ENCODE measurements at regions not wholly inside any gene's neighbourhood (a gene's known extent, or its start where the extent isn't known, plus 50 kb on each side); places are given as distances from the start of the nearest gene placed in this dataset.

GRCh38 chr2:181152701-181153100 lies 172.3 kb downstream of the UBE2E3 start:
- no peak for DNase-seq
- Histone ChIP-seq H3K36me3 (ENCODE audit: insufficient read depth, low read length) (no peaks in the 10 kb centered on the region; the same call in 1 of the 2 replicates), H3K4me2 (ENCODE audit: low read depth, low read length, poor library complexity, severe bottlenecking) (no peak overlapping the region), H3K4me3 (ENCODE audit: low read length) (no peak overlapping the region), H3K27ac (ENCODE audit: low read length) (no peak overlapping the region), H2AFZ (ENCODE audit: low read length) (peak overlapping the region; percentile 75; the same call in 1 of the 2 replicates), H3K79me2 (ENCODE audit: low read length) (no peaks in the 10 kb centered on the region), H3K9ac (ENCODE audit: low read length) (no peak overlapping the region), H3K27me3 (ENCODE audit: low read length) (no peaks in the 10 kb centered on the region), H3K4me1 (ENCODE audit: low read length) (peaks cover 3% of the 10 kb centered on the region; the same call in 1 of the 2 replicates), H3K9me2 (replicated peaks; ENCODE audit: insufficient read depth, low read length) (no peaks in the 10 kb centered on the region), H3K9me3 (ENCODE audit: low read length) (0 out of 2 replicates have a peak, but pooled peaks cover 6% of the 10 kb centered on the region), H4K20me1 (ENCODE audit: insufficient read depth, low read depth, low read length) (no peaks in the 10 kb centered on the region)

GRCh38 chr2:181153886-181154285 lies 173.5 kb downstream of the UBE2E3 start:
- peaks cover 3% of the 10 kb centered on the region; the same call in 1 of the 2 replicates for H3K4me1 ChIP-seq (ENCODE audit: low read length)
- no peak overlapping the region for H3K4me2 ChIP-seq (ENCODE audit: low read depth, low read length, poor library complexity, severe bottlenecking)
- H3K9me2 ChIP-seq (replicated peaks; ENCODE audit: insufficient read depth, low read length): no peaks in the 10 kb centered on the region
- H3K79me2 ChIP-seq (ENCODE audit: low read length): no peaks in the 10 kb centered on the region
- no peak overlapping the region for H3K27ac ChIP-seq (ENCODE audit: low read length)
- no peaks in the 10 kb centered on the region for H3K27me3 ChIP-seq (ENCODE audit: low read length)
- no peak for DNase-seq
- no peaks in the 10 kb centered on the region; the same call in 1 of the 2 replicates for H3K36me3 ChIP-seq (ENCODE audit: insufficient read depth, low read length)
- no peak overlapping the region for H2AFZ ChIP-seq (ENCODE audit: low read length)
- H3K9me3 ChIP-seq (ENCODE audit: low read length): 0 out of 2 replicates have a peak, but pooled peaks cover 6% of the 10 kb centered on the region
- H3K4me3 ChIP-seq (ENCODE audit: low read length): no peak overlapping the region
- H4K20me1 ChIP-seq (ENCODE audit: insufficient read depth, low read depth, low read length): no peaks in the 10 kb centered on the region
- no peak overlapping the region for H3K9ac ChIP-seq (ENCODE audit: low read length)

DNA sequence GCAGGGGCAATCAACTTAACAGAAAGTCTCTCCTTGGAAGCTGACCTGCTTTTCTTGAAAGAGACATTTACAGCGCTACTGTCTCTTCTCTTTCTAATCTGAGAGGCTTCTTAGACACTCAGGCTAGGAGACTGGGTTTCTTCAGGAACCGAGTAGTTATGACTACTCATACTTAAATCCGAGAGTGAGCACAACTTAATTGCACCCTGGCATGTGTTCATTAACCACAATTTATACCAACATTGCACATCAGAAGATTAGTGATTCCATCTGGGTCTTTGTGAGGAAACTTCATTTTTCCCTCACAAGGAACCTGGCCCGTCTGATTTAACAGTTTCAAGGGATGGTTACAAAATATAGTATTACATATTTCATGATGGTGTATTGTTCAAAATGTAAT lies 176.9 kb downstream of the UBE2E3 start:
- DNase-seq: no peak

GRCh38 chr2:181158427-181158826 lies 178.0 kb downstream of the UBE2E3 start:
- no peaks in the 10 kb centered on the region; the same call in 1 of the 2 replicates for H3K36me3 ChIP-seq (ENCODE audit: insufficient read depth, low read length)
- no peak overlapping the region for H3K9ac ChIP-seq (ENCODE audit: low read length)
- H3K4me2 ChIP-seq (ENCODE audit: low read depth, low read length, poor library complexity, severe bottlenecking): no peak overlapping the region
- no peaks in the 10 kb centered on the region for H3K79me2 ChIP-seq (ENCODE audit: low read length)
- no peak overlapping the region for H2AFZ ChIP-seq (ENCODE audit: low read length)
- H3K4me1 ChIP-seq (ENCODE audit: low read length): no peaks in the 10 kb centered on the region
- no peaks in the 10 kb centered on the region for H4K20me1 ChIP-seq (ENCODE audit: insufficient read depth, low read depth, low read length)
- H3K27ac ChIP-seq (ENCODE audit: low read length): no peak overlapping the region
- H3K4me3 ChIP-seq (ENCODE audit: low read length): no peak overlapping the region
- H3K27me3 ChIP-seq (ENCODE audit: low read length): no peaks in the 10 kb centered on the region
- H3K9me3 ChIP-seq (ENCODE audit: low read length): 0 out of 2 replicates have a peak, but pooled peaks cover 6% of the 10 kb centered on the region
- H3K9me2 ChIP-seq (replicated peaks; ENCODE audit: insufficient read depth, low read length): no peaks in the 10 kb centered on the region
- no peak for DNase-seq

More for the DNA sequence above, 176.9 kb downstream of the UBE2E3 start:
- no peak overlapping the region for H3K4me3 ChIP-seq (ENCODE audit: low read length)
- no peaks in the 10 kb centered on the region for H3K79me2 ChIP-seq (ENCODE audit: low read length)
- H3K4me1 ChIP-seq (ENCODE audit: low read length): peaks cover 3% of the 10 kb centered on the region; the same call in 1 of the 2 replicates
- no peaks in the 10 kb centered on the region for H3K9me2 ChIP-seq (replicated peaks; ENCODE audit: insufficient read depth, low read length)
- no peak overlapping the region for H3K27ac ChIP-seq (ENCODE audit: low read length)
- no peaks in the 10 kb centered on the region for H3K27me3 ChIP-seq (ENCODE audit: low read length)
- 0 out of 2 replicates have a peak, but pooled peaks cover 6% of the 10 kb centered on the region for H3K9me3 ChIP-seq (ENCODE audit: low read length)
- no peaks in the 10 kb centered on the region for H4K20me1 ChIP-seq (ENCODE audit: insufficient read depth, low read depth, low read length)
- H3K9ac ChIP-seq (ENCODE audit: low read length): no peak overlapping the region
- no peak overlapping the region for H3K4me2 ChIP-seq (ENCODE audit: low read depth, low read length, poor library complexity, severe bottlenecking)
- no peak overlapping the region for H2AFZ ChIP-seq (ENCODE audit: low read length)
- H3K36me3 ChIP-seq (ENCODE audit: insufficient read depth, low read length): no peaks in the 10 kb centered on the region; the same call in 1 of the 2 replicates

- Histone ChIP-seq H3K9me3 (ENCODE audit: low read length) (no peaks in the 10 kb centered on the region), H3K9me2 (replicated peaks; ENCODE audit: insufficient read depth, low read length) (no peaks in the 10 kb centered on the region), H3K4me2 (ENCODE audit: low read depth, low read length, poor library complexity, severe bottlenecking) (no peak overlapping the region), H3K36me3 (ENCODE audit: insufficient read depth, low read length) (no peaks in the 10 kb centered on the region; the same call in 1 of the 2 replicates), H3K4me1 (ENCODE audit: low read length) (peaks cover 7% of the 10 kb centered on the region), H2AFZ (ENCODE audit: low read length) (no peak overlapping the region), H3K9ac (ENCODE audit: low read length) (no peak overlapping the region), H3K27ac (ENCODE audit: low read length) (no peak overlapping the region), H3K79me2 (ENCODE audit: low read length) (no peaks in the 10 kb centered on the region), H3K27me3 (ENCODE audit: low read length) (no peaks in the 10 kb centered on the region), H4K20me1 (ENCODE audit: insufficient read depth, low read depth, low read length) (no peaks in the 10 kb centered on the region), H3K4me3 (ENCODE audit: low read length) (no peak overlapping the region)
- DNase-seq: no peak
Observed at GRCh38 chr2:181161615-181162014, 181.2 kb downstream of the UBE2E3 start.

GRCh38 chr2:181163139-181163538 lies 182.7 kb downstream of the UBE2E3 start:
- Histone ChIP-seq H4K20me1 (ENCODE audit: insufficient read depth, low read depth, low read length) (no peaks in the 10 kb centered on the region), H3K27me3 (ENCODE audit: low read length) (no peaks in the 10 kb centered on the region), H3K4me2 (ENCODE audit: low read depth, low read length, poor library complexity, severe bottlenecking) (no peak overlapping the region), H3K4me3 (ENCODE audit: low read length) (no peak overlapping the region), H3K4me1 (ENCODE audit: low read length) (peaks cover 7% of the 10 kb centered on the region), H3K9me2 (replicated peaks; ENCODE audit: insufficient read depth, low read length) (no peaks in the 10 kb centered on the region), H3K27ac (ENCODE audit: low read length) (no peak overlapping the region), H3K79me2 (ENCODE audit: low read length) (no peaks in the 10 kb centered on the region), H2AFZ (ENCODE audit: low read length) (no peak overlapping the region), H3K9me3 (ENCODE audit: low read length) (no peaks in the 10 kb centered on the region), H3K36me3 (ENCODE audit: insufficient read depth, low read length) (no peaks in the 10 kb centered on the region), H3K9ac (ENCODE audit: low read length) (no peak overlapping the region)
- DNase-seq: no peak

DNA sequence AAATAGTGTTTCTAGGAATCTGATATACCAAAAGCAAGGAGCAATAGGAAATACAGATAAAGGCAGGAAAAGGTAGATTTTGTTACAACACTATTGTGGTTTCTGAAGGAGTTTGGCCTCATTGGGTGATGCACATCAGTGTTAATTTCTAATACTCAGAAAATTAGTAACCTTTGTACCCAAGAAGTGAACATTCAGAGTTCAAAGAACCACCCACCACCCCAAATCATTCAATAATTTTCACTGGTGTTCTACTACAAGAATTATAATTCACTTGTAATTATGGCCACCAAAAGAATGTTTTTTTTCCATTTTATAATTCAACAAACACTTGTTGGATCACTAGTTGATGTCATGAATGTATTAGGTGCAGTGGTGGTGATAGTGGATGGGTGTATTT lies 183.3 kb downstream of the UBE2E3 start:
- Histone ChIP-seq H3K4me1 (ENCODE audit: low read length) (peaks cover 7% of the 10 kb centered on the region), H3K9me3 (ENCODE audit: low read length) (no peaks in the 10 kb centered on the region), H3K27ac (ENCODE audit: low read length) (no peak overlapping the region), H3K4me2 (ENCODE audit: low read depth, low read length, poor library complexity, severe bottlenecking) (no peak overlapping the region), H3K36me3 (ENCODE audit: insufficient read depth, low read length) (no peaks in the 10 kb centered on the region), H3K79me2 (ENCODE audit: low read length) (no peaks in the 10 kb centered on the region), H3K27me3 (ENCODE audit: low read length) (no peaks in the 10 kb centered on the region), H3K9me2 (replicated peaks; ENCODE audit: insufficient read depth, low read length) (no peaks in the 10 kb centered on the region), H4K20me1 (ENCODE audit: insufficient read depth, low read depth, low read length) (no peaks in the 10 kb centered on the region), H3K4me3 (ENCODE audit: low read length) (no peak overlapping the region), H2AFZ (ENCODE audit: low read length) (no peak overlapping the region), H3K9ac (ENCODE audit: low read length) (no peak overlapping the region)
- no peak for DNase-seq

DNA sequence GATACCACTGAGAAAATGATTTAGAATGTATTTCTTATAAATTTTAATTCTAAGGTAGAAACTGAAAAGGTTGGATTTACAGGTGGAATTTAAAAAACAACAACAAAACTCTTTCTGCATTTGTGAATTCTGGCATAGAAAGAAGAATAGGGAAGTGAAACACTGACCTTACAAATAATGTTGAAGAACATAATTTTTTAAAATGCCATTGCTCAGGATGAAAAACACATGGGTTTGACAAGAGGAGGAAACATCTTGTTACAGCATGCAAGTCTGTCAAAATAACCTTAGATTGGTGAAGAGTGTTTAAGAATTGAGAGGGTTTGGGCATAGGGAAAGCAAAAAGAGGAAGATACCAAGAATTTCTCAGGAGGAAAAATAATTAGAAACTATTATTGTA lies 184.3 kb downstream of the UBE2E3 start:
- H3K4me2 ChIP-seq (ENCODE audit: low read depth, low read length, poor library complexity, severe bottlenecking): no peak overlapping the region
- H3K27ac ChIP-seq (ENCODE audit: low read length): no peak overlapping the region
- H3K79me2 ChIP-seq (ENCODE audit: low read length): no peaks in the 10 kb centered on the region
- DNase-seq: no peak
- no peaks in the 10 kb centered on the region for H3K9me3 ChIP-seq (ENCODE audit: low read length)
- no peaks in the 10 kb centered on the region for H3K36me3 ChIP-seq (ENCODE audit: insufficient read depth, low read length)
- H3K27me3 ChIP-seq (ENCODE audit: low read length): no peaks in the 10 kb centered on the region
- H4K20me1 ChIP-seq (ENCODE audit: insufficient read depth, low read depth, low read length): no peaks in the 10 kb centered on the region
- H3K9ac ChIP-seq (ENCODE audit: low read length): no peak overlapping the region
- H2AFZ ChIP-seq (ENCODE audit: low read length): no peak overlapping the region
- peaks cover 7% of the 10 kb centered on the region for H3K4me1 ChIP-seq (ENCODE audit: low read length)
- no peaks in the 10 kb centered on the region for H3K9me2 ChIP-seq (replicated peaks; ENCODE audit: insufficient read depth, low read length)
- no peak overlapping the region for H3K4me3 ChIP-seq (ENCODE audit: low read length)
